Femur (tissue), 1 donor: ENCODE measurements at regions not wholly inside any gene's neighbourhood (a gene's known extent, or its start where the extent isn't known, plus 50 kb on each side); places are given as distances from the start of the nearest gene placed in this dataset.

Experiments used
- DNase-seq: peaks from one replicate; pipeline ENCODE4 v3.0.0-alpha.2; 2017

GRCh38 chr1:221109930-221110329, 230.7 kb downstream of the HLX start:
- DNase-seq, result no peak

- no peak for DNase-seq
Measured at GRCh38 chr1:221117133-221117532, 237.9 kb downstream of the HLX start.

DNA sequence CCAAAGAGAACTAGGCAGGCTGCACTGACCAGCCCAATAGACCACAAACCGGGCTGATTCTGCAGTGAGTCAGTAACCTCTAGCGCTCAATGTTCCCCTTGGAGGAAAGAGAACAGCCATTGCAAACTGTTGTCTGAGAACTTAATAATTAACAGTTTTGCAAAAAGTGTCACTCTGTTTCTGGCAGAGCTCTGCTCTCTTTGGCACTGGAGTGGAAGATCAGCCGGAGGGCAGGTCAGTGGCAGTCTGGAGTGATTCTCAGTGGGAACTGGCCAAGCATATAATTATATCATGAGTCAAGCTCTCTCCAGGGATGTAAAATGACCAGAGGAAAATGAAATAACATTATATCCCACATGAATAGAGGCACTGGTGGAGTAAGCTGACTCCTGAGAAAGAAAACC, 238.3 kb downstream of the HLX start:
- no peak for DNase-seq

DNA sequence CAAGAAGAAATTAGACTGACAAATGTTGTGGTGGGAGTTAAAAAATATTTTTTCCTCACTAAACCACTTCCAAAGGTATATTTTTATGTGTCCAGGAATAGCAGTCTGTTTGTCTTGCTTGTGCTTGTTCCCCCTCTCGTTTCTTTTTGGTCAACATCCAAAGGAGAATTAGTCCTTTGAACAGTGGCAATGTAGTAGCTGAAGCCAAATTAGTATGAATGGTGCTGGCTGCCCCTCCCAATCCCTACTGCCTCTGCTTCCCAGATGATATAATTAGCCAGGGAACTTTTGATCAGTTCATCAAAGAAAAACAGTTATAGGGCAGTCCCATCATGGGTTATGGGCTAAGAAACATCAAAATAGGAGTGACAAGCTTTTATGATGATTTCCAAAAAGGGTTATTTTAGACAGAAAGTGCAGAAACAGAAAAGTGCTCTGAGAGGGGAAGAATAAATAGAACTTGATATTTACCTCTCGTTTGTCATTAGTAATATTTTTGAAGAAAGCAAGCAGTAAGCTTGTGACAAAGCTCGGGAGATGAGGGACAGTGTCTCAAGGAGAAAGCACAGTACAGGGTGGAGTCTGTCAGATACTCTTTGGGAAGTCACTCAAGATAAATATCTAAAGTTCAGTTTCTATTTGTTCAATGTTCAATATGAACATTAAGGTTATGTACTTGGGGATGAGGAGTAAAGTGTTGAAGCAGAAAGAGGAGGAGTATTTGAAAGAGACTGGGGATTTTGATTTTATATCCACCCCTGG, 239.1 kb downstream of the HLX start:
- DNase-seq, result no peak

DNA sequence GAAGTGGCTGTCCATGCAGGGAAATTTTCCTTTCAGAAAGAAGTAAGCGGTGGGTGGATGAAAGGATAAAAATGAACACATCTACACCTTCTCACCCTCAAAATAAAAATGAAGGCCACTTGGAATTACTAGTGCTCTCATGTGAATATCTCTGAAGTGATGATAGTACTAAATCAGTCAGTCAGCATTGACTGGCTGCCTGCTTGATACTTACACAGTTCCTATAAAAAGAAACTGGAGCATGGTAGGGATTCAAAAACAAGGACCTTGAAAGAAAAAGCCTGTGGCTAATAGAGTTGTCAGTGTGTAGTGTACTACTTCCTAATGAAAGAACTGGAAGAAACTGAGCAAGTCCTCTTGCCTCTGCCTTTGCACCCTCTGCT, 239.7 kb downstream of the HLX start:
- DNase-seq, result no peak

DNA sequence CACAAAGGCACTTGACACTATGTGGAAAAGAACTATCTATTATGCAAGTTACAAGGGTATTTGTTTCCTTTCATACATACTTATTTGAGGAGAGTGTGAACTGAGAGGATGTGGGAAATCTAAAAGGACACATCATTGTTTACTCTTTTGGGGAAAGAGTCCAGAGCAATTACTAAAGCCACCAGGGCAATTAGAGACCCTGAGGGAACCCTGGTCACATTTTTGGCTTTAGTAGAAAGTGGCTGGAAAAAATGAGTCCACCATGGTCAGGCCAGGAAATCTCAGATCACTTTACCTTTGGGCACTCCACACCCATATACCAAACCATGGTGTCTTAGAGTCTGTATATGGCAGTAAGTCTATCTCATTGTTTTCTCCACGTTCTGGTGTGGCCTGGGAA, 243.3 kb downstream of the HLX start:
- DNase-seq, result no peak

GRCh38 chr1:221125976-221126375, 246.7 kb downstream of the HLX start:
- no peak for DNase-seq

DNA sequence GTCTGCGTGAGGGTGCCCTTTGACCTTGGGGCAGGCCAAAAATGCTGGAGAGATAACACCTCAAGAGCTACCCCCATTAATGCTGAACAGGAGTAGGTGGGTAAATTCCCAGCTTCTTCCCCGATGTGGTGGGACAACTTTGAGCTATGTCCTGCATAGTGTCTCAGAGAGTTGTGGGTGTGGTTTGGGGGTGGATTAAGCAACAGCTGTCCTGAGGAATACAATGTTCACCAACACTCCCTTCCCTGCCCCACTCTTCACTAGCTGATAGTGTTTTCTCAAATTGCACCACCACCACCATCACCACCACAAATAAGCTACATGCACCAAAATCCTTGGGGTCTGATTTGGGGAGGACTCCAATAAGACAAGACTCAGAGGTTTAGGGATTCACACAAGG, 258.4 kb downstream of the HLX start:
- no peak for DNase-seq

DNA sequence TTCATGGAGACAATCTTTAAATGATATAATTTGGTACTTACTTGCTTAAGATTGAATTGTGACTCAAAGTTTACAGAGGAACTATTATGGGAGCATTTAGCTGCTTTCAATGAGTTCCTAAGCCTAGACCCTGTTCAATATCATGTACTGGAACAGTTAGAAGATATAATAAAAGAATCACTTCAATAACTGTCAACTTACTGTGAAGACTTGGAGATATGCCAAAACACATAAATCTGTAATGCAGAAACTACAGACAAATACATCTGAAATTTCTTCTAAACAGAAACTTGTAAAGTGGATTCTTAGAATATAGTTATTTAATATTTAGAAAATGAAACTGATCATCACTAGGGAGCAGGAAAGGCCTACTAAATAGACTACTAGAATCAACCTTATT, 259.3 kb downstream of the HLX start:
- DNase-seq, result no peak

- DNase-seq, result no peak
Measured at GRCh38 chr1:221139991-221140390, 260.7 kb downstream of the HLX start.

- DNase-seq, result no peak
Measured at GRCh38 chr1:221141096-221141495, 261.9 kb downstream of the HLX start.

DNA sequence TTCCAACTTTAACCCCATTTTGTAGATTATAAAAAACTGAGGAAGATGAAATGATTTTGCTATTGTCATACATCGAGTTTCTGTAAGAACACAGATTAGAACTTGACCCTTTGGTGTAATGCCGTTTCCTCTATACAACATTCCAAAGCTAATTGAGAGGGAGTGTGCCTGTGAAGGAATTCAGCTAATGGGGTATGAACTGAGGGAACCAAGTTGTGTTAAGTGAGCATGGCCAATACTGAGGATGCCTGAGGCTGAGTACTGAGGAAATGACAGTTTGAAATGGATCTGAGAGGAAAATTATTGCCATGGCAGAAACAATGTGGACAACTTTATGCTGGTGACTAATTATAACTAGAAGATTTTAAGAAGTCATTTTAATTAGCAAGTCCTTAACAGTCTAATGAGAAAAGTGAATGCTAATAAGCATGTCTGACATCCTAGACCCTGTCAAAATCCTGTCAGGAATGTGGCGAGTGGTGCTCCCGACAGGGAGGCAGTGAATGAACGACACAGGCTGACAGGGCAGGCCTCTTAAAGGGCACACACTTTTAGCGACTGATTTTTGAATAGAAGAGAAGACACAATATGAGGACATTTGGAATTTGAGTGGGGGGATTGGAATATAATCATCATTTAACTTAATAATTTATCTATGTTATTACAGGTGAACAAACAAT, 262.5 kb downstream of the HLX start:
- DNase-seq, result no peak

- peak; percentile 49 for DNase-seq
Measured at GRCh38 chr1:221148660-221149059, 269.4 kb downstream of the HLX start.

DNA sequence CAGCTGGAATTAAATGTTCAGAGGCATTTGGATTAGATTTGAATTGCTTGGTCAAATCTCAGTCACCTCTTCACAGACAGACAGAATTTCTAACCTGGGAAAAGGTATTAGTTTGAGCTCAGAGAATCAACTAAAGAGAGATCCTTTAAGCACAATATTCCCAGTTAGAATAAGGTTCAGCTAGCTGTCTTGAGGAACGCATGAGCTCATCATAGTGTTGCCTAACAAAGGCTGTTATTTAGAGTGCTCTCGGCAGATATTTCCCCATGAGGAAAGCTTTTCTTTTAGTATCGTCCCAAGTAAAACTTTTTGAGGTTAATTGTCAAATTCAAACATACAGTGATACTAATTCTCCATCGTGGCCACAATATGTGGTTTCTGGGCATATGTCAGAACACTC, 269.9 kb downstream of the HLX start:
- DNase-seq, result no peak

GRCh38 chr1:221149555-221150075, 270.4 kb downstream of the HLX start:
- DNase-seq, result no peak

DNA sequence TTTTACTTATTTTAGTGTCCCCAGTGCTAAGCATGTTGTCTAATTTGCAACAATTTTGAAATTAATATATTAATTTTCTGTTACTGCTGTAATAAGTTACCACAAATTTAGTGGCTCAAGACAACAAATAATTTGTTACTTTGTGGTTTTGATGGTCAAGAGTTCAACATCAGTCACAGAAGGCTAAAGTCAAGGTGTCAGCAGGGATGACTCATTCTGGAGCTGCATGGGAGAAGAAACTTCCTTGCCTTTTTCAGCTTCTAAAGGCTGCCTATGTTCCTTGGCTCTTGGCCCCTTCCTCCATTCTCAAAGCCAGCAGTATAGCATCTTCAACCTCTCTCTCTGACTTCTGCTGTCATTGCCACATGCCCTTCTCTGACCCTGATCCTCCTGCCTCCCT, 271.8 kb downstream of the HLX start:
- no peak for DNase-seq

GRCh38 chr1:221154932-221155331, 275.7 kb downstream of the HLX start:
- DNase-seq, result no peak

- no peak for DNase-seq
Measured at GRCh38 chr1:221157026-221157761, 278.0 kb downstream of the HLX start.

GRCh38 chr1:221159608-221160007, 280.4 kb downstream of the HLX start:
- DNase-seq, result no peak

DNA sequence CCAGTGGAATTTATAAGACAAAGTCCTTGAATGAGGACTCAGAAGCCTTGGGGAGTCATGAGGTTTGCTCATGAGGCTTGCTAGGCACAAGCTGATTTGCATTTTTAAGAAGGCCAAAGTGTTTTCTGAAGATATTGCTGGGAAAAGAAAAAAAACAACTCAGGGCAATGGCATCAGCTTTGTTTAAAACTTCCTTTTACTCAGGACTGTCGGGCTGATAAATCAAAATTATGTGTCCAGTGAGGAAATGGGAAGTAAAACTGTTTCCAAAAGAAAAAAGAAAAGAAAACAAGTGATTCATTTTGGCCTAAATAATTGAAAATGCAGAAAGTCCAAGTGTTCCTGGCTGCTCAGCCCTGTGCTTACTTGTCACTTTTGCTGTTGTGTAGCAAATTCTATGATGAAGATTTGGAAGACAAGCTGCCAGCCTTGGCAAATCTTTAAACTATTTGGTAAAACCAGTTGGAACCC, 282.4 kb downstream of the HLX start:
- DNase-seq, result no peak

DNA sequence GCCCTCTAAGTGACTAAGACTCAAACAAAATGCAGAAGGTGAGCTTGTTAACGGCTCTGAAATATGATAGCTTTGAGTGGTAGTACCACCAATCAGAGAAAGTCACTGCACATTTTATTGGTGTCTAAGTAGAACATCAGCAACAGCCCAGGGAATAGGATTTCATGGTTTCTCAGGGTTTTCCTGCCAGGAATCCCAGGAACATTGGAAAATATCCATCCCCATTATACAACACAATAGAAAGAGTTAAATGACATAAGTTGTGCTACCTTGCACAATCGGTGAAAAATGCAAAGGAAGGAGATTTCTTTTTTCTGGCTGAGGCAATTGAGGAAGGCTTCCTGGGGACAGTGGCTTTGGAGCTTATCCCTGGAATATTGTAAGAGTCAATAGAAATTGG, 283.1 kb downstream of the HLX start:
- DNase-seq, result no peak

DNA sequence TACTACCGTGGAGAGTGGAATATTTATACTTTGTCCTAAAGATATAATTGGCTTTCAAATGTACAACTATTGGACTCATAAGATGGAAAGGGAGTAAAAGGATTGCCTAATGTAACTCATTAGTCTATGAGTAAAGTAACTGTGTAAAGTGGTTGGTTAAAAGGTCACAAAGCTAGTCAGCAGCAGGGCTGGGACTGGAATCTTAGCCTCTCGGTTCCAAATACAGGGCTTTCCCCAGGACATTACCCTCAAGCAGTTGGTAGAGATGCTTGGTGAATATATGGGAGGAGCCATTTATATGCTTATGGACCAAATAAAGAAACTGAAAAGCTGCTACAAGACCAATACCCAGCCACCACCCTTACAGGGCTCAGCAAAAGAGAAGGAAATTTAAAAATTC, 283.7 kb downstream of the HLX start:
- no peak for DNase-seq

DNA sequence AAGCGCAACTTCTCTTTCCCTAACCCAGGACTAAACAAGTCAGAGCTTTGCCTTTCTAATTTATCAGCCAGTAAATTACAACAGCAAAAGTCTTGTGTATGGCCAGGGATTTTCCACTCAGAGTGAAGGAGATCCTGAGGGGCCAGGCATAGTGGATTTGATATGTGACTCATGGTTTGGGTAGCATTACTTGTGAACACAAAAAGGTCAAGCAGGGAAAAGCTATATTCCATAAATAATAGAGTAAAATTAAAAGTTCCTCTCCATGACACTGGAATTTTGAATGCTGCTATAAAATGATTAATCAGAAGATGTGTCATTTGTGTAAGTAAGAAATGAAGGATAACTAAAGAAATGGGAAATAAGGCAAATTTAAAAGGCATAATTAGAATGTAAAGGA, 284.8 kb downstream of the HLX start:
- DNase-seq, result no peak
